Stimulated activated CD8-positive, alpha-beta memory T cell treated with anti-CD3 and anti-CD28 coated beads, Interleukin-4, amount 100 ng/mL, for 4 hours (primary cell): ENCODE measurements at regions not wholly inside any gene's neighbourhood (a gene's known extent, or its start where the extent isn't known, plus 50 kb on each side); places are given as distances from the start of the nearest gene placed in this dataset.

Source experiments
- DNase-seq, 2 donors: peaks; one replicate each; pipeline ENCODE4 v3.0.0-alpha.2; 2020; ENCODE audit warnings: low read depth in 2 of 2, low spot score in 1 of 2

GRCh38 chr1:98211271-98211845, 290.5 kb upstream of the DPYD start:
- DNase-seq, result no peak

- DNase-seq, result no peak
Observed at GRCh38 chr1:98210563-98210962, 289.7 kb upstream of the DPYD start.

- DNase-seq, result no peak
Observed at GRCh38 chr1:98210064-98210463, 289.2 kb upstream of the DPYD start.

- DNase-seq, result no peak
Observed at GRCh38 chr1:98205291-98206017, 284.6 kb upstream of the DPYD start.

- no peak for DNase-seq
Observed at GRCh38 chr1:98203466-98203865, 282.6 kb upstream of the DPYD start.

- DNase-seq, result no peak
Observed at GRCh38 chr1:98201666-98202081, 280.8 kb upstream of the DPYD start.

GRCh38 chr1:98197356-98197755, 276.5 kb upstream of the DPYD start:
- DNase-seq, result no peak

- no peak for DNase-seq
Observed at GRCh38 chr1:98196012-98196411, 275.2 kb upstream of the DPYD start.

GRCh38 chr1:98188774-98189173, 267.9 kb upstream of the DPYD start:
- DNase-seq, result no peak

GRCh38 chr1:98184856-98185255, 264.0 kb upstream of the DPYD start:
- no peak for DNase-seq

- DNase-seq, result no peak
Observed at GRCh38 chr1:98181036-98181764, 260.4 kb upstream of the DPYD start.

- no peak for DNase-seq
Observed at GRCh38 chr1:98179151-98179773, 258.4 kb upstream of the DPYD start.

GRCh38 chr1:98177751-98178150, 256.9 kb upstream of the DPYD start:
- no peak for DNase-seq

GRCh38 chr1:98176936-98177335, 256.1 kb upstream of the DPYD start:
- no peak for DNase-seq

GRCh38 chr1:98176414-98176813, 255.6 kb upstream of the DPYD start:
- no peak for DNase-seq

- DNase-seq, result no peak
Observed at GRCh38 chr1:98172578-98172977, 251.7 kb upstream of the DPYD start.

GRCh38 chr1:98172022-98172421, 251.2 kb upstream of the DPYD start:
- no peak for DNase-seq

GRCh38 chr1:98164509-98164908, 243.7 kb upstream of the DPYD start:
- no peak for DNase-seq

GRCh38 chr1:98157524-98158313, 236.9 kb upstream of the DPYD start:
- no peak for DNase-seq

- DNase-seq, result no peak
Observed at GRCh38 chr1:98147280-98147679, 226.4 kb upstream of the DPYD start.

GRCh38 chr1:98145655-98146054, 224.8 kb upstream of the DPYD start:
- no peak for DNase-seq
